Liver (tissue), 3 donors: ENCODE measurements at regions not wholly inside any gene's neighbourhood (a gene's known extent, or its start where the extent isn't known, plus 50 kb on each side); places are given as distances from the start of the nearest gene placed in this dataset.

Experiments used
- ATF3 ChIP-seq: IDR thresholded peaks from 2 replicates; pipeline ENCODE4 v1.6.1; 2016; ENCODE audit warnings: antibody characterized with exemption
- CTCF ChIP-seq: fragments of 150-350 bp; IDR thresholded peaks from 2 replicates; pipeline ENCODE4 v1.5.1; 2017; ENCODE audit warnings: improper control_type of control experiment, low read depth, low read length; ENCODE audit not compliant: missing input control
- EGR1 ChIP-seq, 2 donors: IDR thresholded peaks; 2 replicates each; pipeline ENCODE4 v1.6.1; 2016 to 2018; ENCODE audit warnings: antibody characterized with exemption in 2 of 2, low read depth in 2 of 2
- GABPA ChIP-seq, 2 donors: IDR thresholded peaks in 1 of 2; conservative IDR thresholded peaks in 1 of 2; 2 replicates each; pipeline ENCODE4 v1.6.1; 2016; ENCODE audit warnings: antibody characterized with exemption in 2 of 2, mild to moderate bottlenecking in 1 of 2, moderate library complexity in 1 of 2
- MAX ChIP-seq: IDR thresholded peaks from 2 replicates; pipeline ENCODE4 v1.6.1; 2016; ENCODE audit warnings: antibody characterized with exemption
- RAD21 ChIP-seq, 2 donors: IDR thresholded peaks; 2 replicates each; pipeline ENCODE4 v1.6.1; 2016; ENCODE audit warnings: antibody characterized with exemption in 2 of 2, mild to moderate bottlenecking in 2 of 2
- TAF1 ChIP-seq: conservative IDR thresholded peaks from 2 replicates; pipeline ENCODE4 v1.6.1; 2016; ENCODE audit warnings: antibody characterized with exemption, mild to moderate bottlenecking
- donor health status: healthy.
- donor health status: healthy.

GRCh38 chr13:20312292-20312691 is 80.2 kb upstream of the GJB6 start:
- TF ChIP-seq TAF1 (no peak), CTCF (no peak), GABPA (IDR thresholded peaks at IDR 0.05 in 1 of 2, conservative IDR thresholded peaks at IDR 0.05 in 1 of 2) (no peak), ATF3 (no peak), EGR1 (IDR thresholded peaks at IDR 0.05; ENCODE audit: low read depth in 2 of 2) (no peak), MAX (no peak), RAD21 (IDR thresholded peaks at IDR 0.05) (no peak)
